BJ (cell line): ENCODE measurements at regions not wholly inside any gene's neighbourhood (a gene's known extent, or its start where the extent isn't known, plus 50 kb on each side); places are given as distances from the start of the nearest gene placed in this dataset.

Experiments
- CTCF ChIA-PET: fragments of 350-600 bp; formaldehyde crosslinking; extraction: SDS; loops from one replicate; lab custom pipeline; 2021; ENCODE audit warnings: antibody characterized with exemption, inconsistent platforms; lab: Yijun Ruan, JAX
- POLR2A ChIA-PET: fragments of 300-600 bp; sonication (Branson Sonifier 250); formaldehyde crosslinking; extraction: SDS; loops from one replicate; lab custom pipeline; 2021; ENCODE audit warnings: antibody characterized with exemption; lab: Charles Lee
- DNase-seq: peaks from one replicate; pipeline ENCODE4 v3.0.0-alpha.2; 2011; ENCODE audit warnings: low read depth
- H3K27me3 ChIP-seq: 2 replicates; pipeline ENCODE4 v1.6.0; 2011; ENCODE audit warnings: low read length; ENCODE audit not compliant: control insufficient read depth, insufficient read depth
- H3K36me3 ChIP-seq: 2 replicates; pipeline ENCODE4 v1.5.1; 2011; ENCODE audit warnings: low read length; ENCODE audit not compliant: control insufficient read depth, insufficient read depth
- H3K4me3 ChIP-seq: 2 replicates; pipeline ENCODE4 v1.5.1; 2011; ENCODE audit warnings: low read depth, mild to moderate bottlenecking, control low read depth, low read length
- TF ChIP-seq, protein P1 (sequence below): IDR thresholded peaks from 2 replicates; pipeline ENCODE4 v1.5.1; 2011; ENCODE audit warnings: low read depth, mild to moderate bottlenecking, control low read depth, inconsistent platforms, low read length, moderate library complexity; ENCODE audit not compliant: insufficient read depth

DNA sequence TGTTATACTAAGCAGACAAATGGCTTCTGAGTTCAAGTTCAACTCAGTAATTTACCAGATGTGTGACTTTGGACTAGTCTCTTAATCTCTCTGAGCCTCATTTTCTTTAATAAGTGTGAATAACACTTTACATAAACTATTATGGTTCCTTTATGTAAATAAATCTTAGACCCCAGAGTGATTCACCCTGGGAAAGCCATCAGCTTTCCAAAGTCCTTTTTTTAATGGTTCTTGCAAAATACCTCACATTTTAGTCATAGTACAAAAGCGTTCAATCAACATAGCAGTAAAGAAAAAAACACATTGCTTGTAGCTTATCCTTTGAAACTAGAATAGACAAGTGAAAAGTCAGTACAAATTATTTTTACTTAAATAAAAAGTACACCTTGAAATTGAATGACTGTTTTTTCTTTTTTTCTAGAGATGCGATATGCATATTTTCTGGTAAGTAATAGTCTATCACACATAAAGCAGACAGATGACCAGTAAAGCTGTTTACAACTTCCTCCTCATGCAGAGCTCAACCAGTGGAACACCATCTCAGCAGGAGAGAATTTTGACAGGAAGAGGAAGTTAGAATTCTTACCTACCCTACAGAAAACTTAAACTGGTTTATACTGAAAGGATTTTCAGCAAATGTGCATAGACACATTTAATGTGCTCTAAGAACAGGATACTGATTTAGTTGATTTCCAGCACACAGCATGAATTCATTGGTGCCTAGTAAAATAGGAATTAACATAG, 123.0 kb upstream of the AGBL1 start:
- DNase-seq = no peak
- CTCF ChIA-PET = no interaction called here

DNA sequence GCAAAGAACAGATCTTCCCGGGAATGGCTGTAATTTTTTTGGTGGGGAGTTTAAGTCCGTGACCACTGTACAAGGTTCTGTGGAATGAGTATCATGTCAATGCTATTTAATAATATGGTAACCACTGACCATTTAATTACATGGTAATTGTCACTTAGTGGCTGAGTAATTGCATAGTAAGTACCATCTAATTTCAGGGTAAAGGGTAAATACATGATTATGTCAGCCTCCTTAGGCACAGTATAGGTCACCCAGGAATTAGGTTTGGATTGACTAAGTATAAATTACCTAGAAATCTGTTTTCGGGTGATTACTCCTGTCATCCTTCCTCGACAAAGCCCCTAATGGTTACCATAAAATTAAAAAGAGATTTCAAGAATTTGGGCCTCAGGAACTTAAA, 120.1 kb upstream of the AGBL1 start:
- H3K4me3 ChIP-seq = no peak overlapping the region
- ChIA-PET CTCF (no interaction called here), POLR2A (no interaction called here)
- no peaks in the 10 kb centered on the region for H3K27me3 ChIP-seq
- no peak for DNase-seq
- TF ChIP-seq, protein P1, sequence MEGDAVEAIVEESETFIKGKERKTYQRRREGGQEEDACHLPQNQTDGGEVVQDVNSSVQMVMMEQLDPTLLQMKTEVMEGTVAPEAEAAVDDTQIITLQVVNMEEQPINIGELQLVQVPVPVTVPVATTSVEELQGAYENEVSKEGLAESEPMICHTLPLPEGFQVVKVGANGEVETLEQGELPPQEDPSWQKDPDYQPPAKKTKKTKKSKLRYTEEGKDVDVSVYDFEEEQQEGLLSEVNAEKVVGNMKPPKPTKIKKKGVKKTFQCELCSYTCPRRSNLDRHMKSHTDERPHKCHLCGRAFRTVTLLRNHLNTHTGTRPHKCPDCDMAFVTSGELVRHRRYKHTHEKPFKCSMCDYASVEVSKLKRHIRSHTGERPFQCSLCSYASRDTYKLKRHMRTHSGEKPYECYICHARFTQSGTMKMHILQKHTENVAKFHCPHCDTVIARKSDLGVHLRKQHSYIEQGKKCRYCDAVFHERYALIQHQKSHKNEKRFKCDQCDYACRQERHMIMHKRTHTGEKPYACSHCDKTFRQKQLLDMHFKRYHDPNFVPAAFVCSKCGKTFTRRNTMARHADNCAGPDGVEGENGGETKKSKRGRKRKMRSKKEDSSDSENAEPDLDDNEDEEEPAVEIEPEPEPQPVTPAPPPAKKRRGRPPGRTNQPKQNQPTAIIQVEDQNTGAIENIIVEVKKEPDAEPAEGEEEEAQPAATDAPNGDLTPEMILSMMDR = no peak
- H3K36me3 ChIP-seq = no peaks in the 10 kb centered on the region

More for the DNA sequence above, 123.0 kb upstream of the AGBL1 start:
- no peak overlapping the region for H3K4me3 ChIP-seq
- H3K36me3 ChIP-seq = no peaks in the 10 kb centered on the region
- TF ChIP-seq, protein P1 = no peak
- POLR2A ChIA-PET = no interaction called here
- H3K27me3 ChIP-seq = no peaks in the 10 kb centered on the region

GRCh38 chr15:85960381-85960780, 119.3 kb upstream of the AGBL1 start:
- ChIA-PET CTCF (no interaction called here), POLR2A (no interaction called here)
- TF ChIP-seq, protein P1 = no peak
- Histone ChIP-seq H3K36me3 (no peaks in the 10 kb centered on the region), H3K27me3 (no peaks in the 10 kb centered on the region), H3K4me3 (no peak overlapping the region)
- DNase-seq = no peak

GRCh38 chr15:85961821-85962220, 117.8 kb upstream of the AGBL1 start:
- Histone ChIP-seq H3K36me3 (no peaks in the 10 kb centered on the region), H3K4me3 (no peak overlapping the region), H3K27me3 (no peaks in the 10 kb centered on the region)
- CTCF ChIA-PET = no interaction called here
- DNase-seq = no peak
- TF ChIP-seq, protein P1 = no peak
- POLR2A ChIA-PET = no interaction called here

GRCh38 chr15:85963262-85963760, 116.4 kb upstream of the AGBL1 start:
- H3K4me3 ChIP-seq = no peak overlapping the region
- no peaks in the 10 kb centered on the region for H3K36me3 ChIP-seq
- POLR2A ChIA-PET = no interaction called here
- no peaks in the 10 kb centered on the region for H3K27me3 ChIP-seq
- no peak for DNase-seq
- CTCF ChIA-PET = no interaction called here
- TF ChIP-seq, protein P1 = no peak
